ENCODE measurements at regions not wholly inside any gene's neighbourhood (a gene's known extent, or its start where the extent isn't known, plus 50 kb on each side); places are given as distances from the start of the nearest gene placed in this dataset.

- TF ChIP-seq CTCF (conservative IDR thresholded peaks at IDR 0.05) (no peak), EZH2 (IDR thresholded peaks at IDR 0.05; ENCODE audit: low read depth) (no peak)
- no peaks in the 10 kb centered on the region for H3F3A ChIP-seq (ENCODE audit: insufficient read depth, low read depth)
- H3K27ac ChIP-seq, result no peak overlapping the region
- H3K4me2 ChIP-seq, result no peak overlapping the region
- intact Hi-C loops (cut with micrococcal nuclease; ENCODE audit: unreplicated experiment), result no loop called here
- H3K4me3 ChIP-seq, result no peak overlapping the region
- no peaks in the 10 kb centered on the region for H3K27me3 ChIP-seq (ENCODE audit: insufficient read depth, low read depth)
- no peak overlapping the region for H2AFZ ChIP-seq
- no TSS peak for BruUV-seq (replicated peaks)
- ChIA-PET POLR2A (ENCODE audit: unreplicated experiment) (no interaction called here), CTCF (no interaction called here)
- DNase-seq, result no peak
- H3K4me1 ChIP-seq (replicated peaks; ENCODE audit: insufficient read depth), result 0 out of 2 replicates have a peak, but pooled peaks cover 5% of the 10 kb centered on the region
- no peaks in the 10 kb centered on the region for H4K20me1 ChIP-seq (ENCODE audit: insufficient read depth)
- H3K9me3 ChIP-seq (ENCODE audit: insufficient read depth, low read depth), result peaks cover 27% of the 10 kb centered on the region
- H3K36me3 ChIP-seq (ENCODE audit: low read depth), result no peaks in the 10 kb centered on the region
- no peaks in the 10 kb centered on the region for H3K79me2 ChIP-seq (ENCODE audit: low read depth)
- no peaks in the 10 kb centered on the region for H3K9me2 ChIP-seq (ENCODE audit: insufficient read depth)
Measured at GRCh38 chr7:22642454-22642853, 84.5 kb upstream of the IL6 start.

GRCh38 chr7:22640269-22640668, 86.7 kb upstream of the IL6 start:
- Histone ChIP-seq H3K4me2 (no peak overlapping the region), H3K27ac (no peak overlapping the region), H3K79me2 (ENCODE audit: low read depth) (no peaks in the 10 kb centered on the region), H3K36me3 (ENCODE audit: low read depth) (no peaks in the 10 kb centered on the region), H3K27me3 (ENCODE audit: insufficient read depth, low read depth) (no peaks in the 10 kb centered on the region), H3K9me2 (ENCODE audit: insufficient read depth) (no peaks in the 10 kb centered on the region), H3K4me3 (no peak overlapping the region), H3K9me3 (ENCODE audit: insufficient read depth, low read depth) (peaks cover 10% of the 10 kb centered on the region; the same call in 1 of the 2 replicates), H4K20me1 (ENCODE audit: insufficient read depth) (no peaks in the 10 kb centered on the region), H3K4me1 (replicated peaks; ENCODE audit: insufficient read depth) (no peaks in the 10 kb centered on the region), H3F3A (ENCODE audit: insufficient read depth, low read depth) (no peaks in the 10 kb centered on the region), H2AFZ (no peak overlapping the region)
- intact Hi-C loops (cut with micrococcal nuclease; ENCODE audit: unreplicated experiment), result no loop called here
- DNase-seq, result no peak
- no TSS peak for BruUV-seq (replicated peaks)
- TF ChIP-seq CTCF (conservative IDR thresholded peaks at IDR 0.05) (no peak), EZH2 (IDR thresholded peaks at IDR 0.05; ENCODE audit: low read depth) (no peak)
- ChIA-PET CTCF (no interaction called here), POLR2A (ENCODE audit: unreplicated experiment) (no interaction called here)

GRCh38 chr7:22639396-22639795, 87.6 kb upstream of the IL6 start:
- Histone ChIP-seq H3K27me3 (ENCODE audit: insufficient read depth, low read depth) (no peaks in the 10 kb centered on the region), H3K9me3 (ENCODE audit: insufficient read depth, low read depth) (0 out of 2 replicates have a peak, but pooled peaks cover 4% of the 10 kb centered on the region), H3K36me3 (ENCODE audit: low read depth) (no peaks in the 10 kb centered on the region), H3K4me1 (replicated peaks; ENCODE audit: insufficient read depth) (no peaks in the 10 kb centered on the region), H3K79me2 (ENCODE audit: low read depth) (no peaks in the 10 kb centered on the region), H3K4me2 (no peak overlapping the region), H3K27ac (no peak overlapping the region), H2AFZ (no peak overlapping the region), H3F3A (ENCODE audit: insufficient read depth, low read depth) (no peaks in the 10 kb centered on the region), H3K9me2 (ENCODE audit: insufficient read depth) (no peaks in the 10 kb centered on the region), H3K4me3 (no peak overlapping the region), H4K20me1 (ENCODE audit: insufficient read depth) (no peaks in the 10 kb centered on the region)
- intact Hi-C loops (cut with micrococcal nuclease; ENCODE audit: unreplicated experiment), result no loop called here
- TF ChIP-seq EZH2 (IDR thresholded peaks at IDR 0.05; ENCODE audit: low read depth), result no peak
- TF ChIP-seq CTCF (conservative IDR thresholded peaks at IDR 0.05), result no peak
- DNase-seq, result no peak
- ChIA-PET CTCF (no interaction called here), POLR2A (ENCODE audit: unreplicated experiment) (interaction anchor here (0.5 kb wide), 1 partner anchor 53 kb away, joined by 20 read pairs; no protein-coding TSS in a partner anchor)
- BruUV-seq (replicated peaks), result no TSS peak
